SK-N-SH treated with all-trans-retinoic acid at 6 μM for 48 hours (cell line): ENCODE measurements at regions not wholly inside any gene's neighbourhood (a gene's known extent, or its start where the extent isn't known, plus 50 kb on each side); places are given as distances from the start of the nearest gene placed in this dataset.

Experiments
- ATAC-seq: fragments of 200-7000 bp; cut with Tn5 transposase; 3 replicates; pipeline ENCODE4 v1.9.1; 2020; ENCODE audit warnings: mild to moderate bottlenecking, moderate library complexity
- ARNTL ChIP-seq: fragments of 450-650 bp; formaldehyde crosslinking; IDR thresholded peaks from 2 replicates; pipeline ENCODE4 v1.5.0; 2020; ENCODE audit warnings: low read depth, mild to moderate bottlenecking, moderate library complexity, borderline replicate concordance
- CREB5 ChIP-seq: fragments of 250-450 bp; sonication (Bioruptor Pico); IDR thresholded peaks from 2 replicates; pipeline ENCODE4 v1.5.1; 2020; ENCODE audit warnings: low read depth, mild to moderate bottlenecking, moderate library complexity
- CSDC2 ChIP-seq: fragments of 250-450 bp; sonication (Bioruptor Pico); IDR thresholded peaks from 2 replicates; pipeline ENCODE4 v1.5.0; 2020; ENCODE audit warnings: mild to moderate bottlenecking, moderate library complexity
- ESRRG ChIP-seq: fragments of 250-450 bp; sonication (Bioruptor Pico); IDR thresholded peaks from 2 replicates; pipeline ENCODE4 v1.6.1; 2021; ENCODE audit warnings: mild to moderate bottlenecking
- GLIS3 ChIP-seq: fragments of 250-450 bp; sonication (Bioruptor Pico); IDR thresholded peaks from 2 replicates; pipeline ENCODE4 v1.5.0; 2020; ENCODE audit warnings: mild to moderate bottlenecking, moderate library complexity
- ISL1 ChIP-seq: fragments of 250-450 bp; sonication (Bioruptor Pico); IDR thresholded peaks from 2 replicates; pipeline ENCODE4 v2.1.2; 2022; ENCODE audit warnings: mild to moderate bottlenecking, moderate library complexity
- OSR1 ChIP-seq: fragments of 250-450 bp; sonication (Bioruptor Pico); IDR thresholded peaks from 2 replicates; pipeline ENCODE4 v1.8.0; 2022; ENCODE audit warnings: moderate library complexity, mild to moderate bottlenecking, inconsistent platforms
- PATZ1 ChIP-seq: fragments of 250-450 bp; sonication (Bioruptor Pico); IDR thresholded peaks from 2 replicates; pipeline ENCODE4 v1.8.0; 2020; ENCODE audit warnings: mild to moderate bottlenecking, moderate library complexity, borderline replicate concordance
- POU6F1 ChIP-seq: fragments of 250-450 bp; sonication (Bioruptor Pico); IDR thresholded peaks from 2 replicates; pipeline ENCODE4 v1.8.0; 2021; ENCODE audit warnings: low read depth, mild to moderate bottlenecking, moderate library complexity, borderline replicate concordance
- PPARA ChIP-seq: fragments of 250-450 bp; sonication (Bioruptor Pico); IDR thresholded peaks from 2 replicates; pipeline ENCODE4 v1.5.0; 2020; ENCODE audit warnings: mild to moderate bottlenecking, borderline replicate concordance
- RARB ChIP-seq: fragments of 250-450 bp; sonication (Bioruptor Pico); IDR thresholded peaks from 2 replicates; pipeline ENCODE4 v1.8.0; 2021; ENCODE audit warnings: mild to moderate bottlenecking, moderate library complexity
- SNAI2 ChIP-seq: fragments of 250-450 bp; sonication (Bioruptor Pico); IDR thresholded peaks from 2 replicates; pipeline ENCODE4 v1.5.0; 2020; ENCODE audit warnings: mild to moderate bottlenecking, moderate library complexity
- TCF4 ChIP-seq: fragments of 250-450 bp; sonication (Bioruptor Pico); IDR thresholded peaks from 2 replicates; pipeline ENCODE4 v1.8.0; 2021; ENCODE audit warnings: mild to moderate bottlenecking, moderate library complexity, borderline replicate concordance
- TOX ChIP-seq: fragments of 250-450 bp; sonication (Bioruptor Pico); IDR thresholded peaks from 2 replicates; pipeline ENCODE4 v1.8.0; 2021; ENCODE audit warnings: mild to moderate bottlenecking, moderate library complexity, borderline replicate concordance
- TSHZ2 ChIP-seq: fragments of 250-450 bp; sonication (Bioruptor Pico); IDR thresholded peaks from 2 replicates; pipeline ENCODE4 v1.5.0; 2020; ENCODE audit warnings: mild to moderate bottlenecking, moderate library complexity
- ZFP3 ChIP-seq: fragments of 250-450 bp; sonication (Bioruptor Pico); IDR thresholded peaks from 2 replicates; pipeline ENCODE4 v1.5.0; 2020; ENCODE audit warnings: mild to moderate bottlenecking, moderate library complexity
- ZFP30 ChIP-seq: fragments of 450-650 bp; formaldehyde crosslinking; IDR thresholded peaks from 2 replicates; pipeline ENCODE4 v1.5.0; 2022; ENCODE audit warnings: mild to moderate bottlenecking, moderate library complexity
- ZNF565 ChIP-seq: fragments of 450-650 bp; formaldehyde crosslinking; conservative IDR thresholded peaks from 2 replicates; pipeline ENCODE4 v1.5.0; 2020; ENCODE audit warnings: low read depth, mild to moderate bottlenecking, moderate library complexity
- ZNF70 ChIP-seq: fragments of 450-650 bp; formaldehyde crosslinking; IDR thresholded peaks from 2 replicates; pipeline ENCODE4 v1.5.0; 2020; ENCODE audit warnings: mild to moderate bottlenecking, moderate library complexity
- ZNF8 ChIP-seq: fragments of 450-650 bp; formaldehyde crosslinking; IDR thresholded peaks from 2 replicates; pipeline ENCODE4 v1.5.0; 2020; ENCODE audit warnings: mild to moderate bottlenecking, moderate library complexity

GRCh38 chr14:40616579-40616978, 990.1 kb upstream of the LRFN5 start:
- no peak for TF ChIP-seq ZNF565 (CRISPR knock-in tag)
- no peak for TF ChIP-seq ZNF8 (CRISPR knock-in tag)
- TF ChIP-seq GLIS3, result no peak
- no peak for TF ChIP-seq ISL1 (CRISPR knock-in tag)
- no peak for TF ChIP-seq OSR1 (CRISPR knock-in tag)
- no peak for TF ChIP-seq ZNF70 (CRISPR knock-in tag)
- no peak for TF ChIP-seq TOX (CRISPR knock-in tag)
- TF ChIP-seq ESRRG (CRISPR knock-in tag), result no peak
- no peak for TF ChIP-seq TSHZ2 (CRISPR knock-in tag)
- no peak for TF ChIP-seq SNAI2 (CRISPR knock-in tag)
- no peak for TF ChIP-seq PATZ1 (CRISPR knock-in tag)
- TF ChIP-seq POU6F1 (CRISPR knock-in tag), result no peak
- no peak for TF ChIP-seq TCF4 (CRISPR knock-in tag)
- no peak for TF ChIP-seq PPARA
- no peak for TF ChIP-seq ARNTL (CRISPR knock-in tag)
- no peak for TF ChIP-seq RARB (CRISPR knock-in tag)
- TF ChIP-seq ZFP3 (CRISPR knock-in tag), result no peak
- TF ChIP-seq CSDC2 (CRISPR knock-in tag), result no peak
- no peak for TF ChIP-seq CREB5 (CRISPR knock-in tag)
- TF ChIP-seq ZFP30 (CRISPR knock-in tag), result no peak
- TF ChIP-seq, all 23 proteins: peak for 0
- no peak for ATAC-seq

- ATAC-seq, result no peak
- TF ChIP-seq ISL1 (CRISPR knock-in tag) (no peak), ESRRG (CRISPR knock-in tag) (no peak), RARB (CRISPR knock-in tag) (no peak), CREB5 (CRISPR knock-in tag) (no peak), TCF4 (CRISPR knock-in tag) (no peak), ZFP30 (CRISPR knock-in tag) (no peak), CSDC2 (CRISPR knock-in tag) (no peak), ZNF565 (CRISPR knock-in tag) (no peak), ZNF70 (CRISPR knock-in tag) (no peak), ZFP3 (CRISPR knock-in tag) (no peak), POU6F1 (CRISPR knock-in tag) (no peak), OSR1 (CRISPR knock-in tag) (no peak), GLIS3 (no peak)
These were observed 1005.6 kb upstream of the LRFN5 start for GRCh38 chr14:40601063-40601462.
